ENCODE measurements at regions not wholly inside any gene's neighbourhood (a gene's known extent, or its start where the extent isn't known, plus 50 kb on each side); places are given as distances from the start of the nearest gene placed in this dataset.

DNA sequence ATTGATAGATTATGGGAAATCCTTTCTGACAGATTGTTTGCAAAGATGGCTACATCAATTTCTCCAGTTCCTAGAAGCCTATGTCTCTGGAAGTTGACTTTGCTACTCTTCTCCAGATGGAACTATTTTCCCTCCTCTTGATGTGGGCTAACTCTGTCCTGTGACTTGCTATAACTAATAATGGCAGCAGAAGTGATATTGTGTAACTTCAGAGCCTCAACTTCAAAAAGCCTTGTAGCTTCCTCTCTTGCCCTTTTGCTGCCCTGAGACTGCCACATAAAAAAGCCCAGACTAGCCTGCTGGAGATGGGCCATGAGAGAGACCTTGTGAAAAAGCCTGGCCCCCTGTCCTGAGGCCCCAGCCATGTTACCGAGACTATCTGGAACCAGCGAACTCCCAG lies 210.7 kb upstream of the SLC7A11 start:
- TF ChIP-seq POLR2A (IDR thresholded peaks at IDR 0.05): no peak
- TF ChIP-seq, protein P1, sequence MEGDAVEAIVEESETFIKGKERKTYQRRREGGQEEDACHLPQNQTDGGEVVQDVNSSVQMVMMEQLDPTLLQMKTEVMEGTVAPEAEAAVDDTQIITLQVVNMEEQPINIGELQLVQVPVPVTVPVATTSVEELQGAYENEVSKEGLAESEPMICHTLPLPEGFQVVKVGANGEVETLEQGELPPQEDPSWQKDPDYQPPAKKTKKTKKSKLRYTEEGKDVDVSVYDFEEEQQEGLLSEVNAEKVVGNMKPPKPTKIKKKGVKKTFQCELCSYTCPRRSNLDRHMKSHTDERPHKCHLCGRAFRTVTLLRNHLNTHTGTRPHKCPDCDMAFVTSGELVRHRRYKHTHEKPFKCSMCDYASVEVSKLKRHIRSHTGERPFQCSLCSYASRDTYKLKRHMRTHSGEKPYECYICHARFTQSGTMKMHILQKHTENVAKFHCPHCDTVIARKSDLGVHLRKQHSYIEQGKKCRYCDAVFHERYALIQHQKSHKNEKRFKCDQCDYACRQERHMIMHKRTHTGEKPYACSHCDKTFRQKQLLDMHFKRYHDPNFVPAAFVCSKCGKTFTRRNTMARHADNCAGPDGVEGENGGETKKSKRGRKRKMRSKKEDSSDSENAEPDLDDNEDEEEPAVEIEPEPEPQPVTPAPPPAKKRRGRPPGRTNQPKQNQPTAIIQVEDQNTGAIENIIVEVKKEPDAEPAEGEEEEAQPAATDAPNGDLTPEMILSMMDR (IDR thresholded peaks at IDR 0.05): no peak
- no peak for TF ChIP-seq POLR2AphosphoS5 (IDR thresholded peaks at IDR 0.05)
